ENCODE measurements at regions not wholly inside any gene's neighbourhood (a gene's known extent, or its start where the extent isn't known, plus 50 kb on each side); places are given as distances from the start of the nearest gene placed in this dataset.

GRCh38 chrX:121851033-121851432 lies 803.6 kb downstream of the GLUD2 start:
- Histone ChIP-seq H3K27ac (ENCODE audit: low read length) (no peak overlapping the region), H3K4me2 (ENCODE audit: insufficient read depth, low read length) (no peak overlapping the region), H3K9me3 (ENCODE audit: insufficient read depth, low read length, severe bottlenecking) (no peaks in the 10 kb centered on the region), H3K9ac (ENCODE audit: low read depth, low read length) (no peak overlapping the region), H3K36me3 (ENCODE audit: insufficient read depth, low read length) (no peaks in the 10 kb centered on the region), H3K27me3 (ENCODE audit: insufficient read depth, low read length, poor library complexity) (no peaks in the 10 kb centered on the region), H2AFZ (ENCODE audit: low read depth, low read length) (no peak overlapping the region), H3K4me1 (ENCODE audit: insufficient read depth, low read length) (no peaks in the 10 kb centered on the region), H4K20me1 (ENCODE audit: insufficient read depth, low read length) (no peaks in the 10 kb centered on the region), H3K4me3 (ENCODE audit: low read depth in 1 of 2, low read length in 2 of 2) (no peak overlapping the region), H3K79me2 (ENCODE audit: insufficient read depth, low read length) (no peaks in the 10 kb centered on the region)
- no peak for ATAC-seq (ENCODE audit: insufficient read depth, low read depth)
- no peak for TF ChIP-seq EZH2 (IDR thresholded peaks at IDR 0.05; ENCODE audit: borderline replicate concordance, low read depth, low read length, severe bottlenecking)
- no peak for TF ChIP-seq CTCF (IDR thresholded peaks at IDR 0.05; ENCODE audit: borderline replicate concordance, extremely low read depth, low read length, poor library complexity, severe bottlenecking)
- DNase-seq, result no peak

GRCh38 chrX:121853762-121854613 lies 806.6 kb downstream of the GLUD2 start:
- DNase-seq (no peak), ATAC-seq (ENCODE audit: insufficient read depth, low read depth) (no peak)
- Histone ChIP-seq H3K4me3 (ENCODE audit: low read depth in 1 of 2, low read length in 2 of 2) (no peak overlapping the region), H3K4me1 (ENCODE audit: insufficient read depth, low read length) (no peaks in the 10 kb centered on the region), H3K4me2 (ENCODE audit: insufficient read depth, low read length) (no peak overlapping the region), H3K79me2 (ENCODE audit: insufficient read depth, low read length) (no peaks in the 10 kb centered on the region), H4K20me1 (ENCODE audit: insufficient read depth, low read length) (no peaks in the 10 kb centered on the region), H3K9ac (ENCODE audit: low read depth, low read length) (no peak overlapping the region), H3K27me3 (ENCODE audit: insufficient read depth, low read length, poor library complexity) (no peaks in the 10 kb centered on the region), H3K9me3 (ENCODE audit: insufficient read depth, low read length, severe bottlenecking) (no peaks in the 10 kb centered on the region), H2AFZ (ENCODE audit: low read depth, low read length) (no peak overlapping the region), H3K27ac (ENCODE audit: low read length) (no peak overlapping the region), H3K36me3 (ENCODE audit: insufficient read depth, low read length) (no peaks in the 10 kb centered on the region)
- TF ChIP-seq EZH2 (IDR thresholded peaks at IDR 0.05; ENCODE audit: borderline replicate concordance, low read depth, low read length, severe bottlenecking) (no peak), CTCF (IDR thresholded peaks at IDR 0.05; ENCODE audit: borderline replicate concordance, extremely low read depth, low read length, poor library complexity, severe bottlenecking) (no peak)

GRCh38 chrX:121854614-121854911 lies 807.2 kb downstream of the GLUD2 start:
- no peak overlapping the region for H3K4me3 ChIP-seq (ENCODE audit: low read depth in 1 of 2, low read length in 2 of 2)
- H3K4me1 ChIP-seq (ENCODE audit: insufficient read depth, low read length), result no peaks in the 10 kb centered on the region
- TF ChIP-seq CTCF (IDR thresholded peaks at IDR 0.05; ENCODE audit: borderline replicate concordance, extremely low read depth, low read length, poor library complexity, severe bottlenecking) (no peak), EZH2 (IDR thresholded peaks at IDR 0.05; ENCODE audit: borderline replicate concordance, low read depth, low read length, severe bottlenecking) (no peak)
- no peak overlapping the region for H3K27ac ChIP-seq (ENCODE audit: low read length)
- H3K27me3 ChIP-seq (ENCODE audit: insufficient read depth, low read length, poor library complexity), result no peaks in the 10 kb centered on the region
- no peaks in the 10 kb centered on the region for H3K9me3 ChIP-seq (ENCODE audit: insufficient read depth, low read length, severe bottlenecking)
- no peaks in the 10 kb centered on the region for H4K20me1 ChIP-seq (ENCODE audit: insufficient read depth, low read length)
- H3K79me2 ChIP-seq (ENCODE audit: insufficient read depth, low read length), result no peaks in the 10 kb centered on the region
- no peak overlapping the region for H3K4me2 ChIP-seq (ENCODE audit: insufficient read depth, low read length)
- H3K36me3 ChIP-seq (ENCODE audit: insufficient read depth, low read length), result no peaks in the 10 kb centered on the region
- no peak overlapping the region for H2AFZ ChIP-seq (ENCODE audit: low read depth, low read length)
- no peak for DNase-seq
- ATAC-seq (ENCODE audit: insufficient read depth, low read depth), result no peak
- no peak overlapping the region for H3K9ac ChIP-seq (ENCODE audit: low read depth, low read length)

Measured in DND-41 (cell line).